Esophagus mucosa (tissue), 1 donor: ENCODE measurements at regions not wholly inside any gene's neighbourhood (a gene's known extent, or its start where the extent isn't known, plus 50 kb on each side); places are given as distances from the start of the nearest gene placed in this dataset.
A peak's percentile ranks its signal among the peaks of the same experiment; 100 is the strongest.

Experiments used
- ATAC-seq: fragments of 200-7000 bp; cut with Tn5 transposase; one replicate; pipeline ENCODE4 v1.9.1; 2020
- donor health status: DM: yes; HTN: yes; CAD: no.

DNA sequence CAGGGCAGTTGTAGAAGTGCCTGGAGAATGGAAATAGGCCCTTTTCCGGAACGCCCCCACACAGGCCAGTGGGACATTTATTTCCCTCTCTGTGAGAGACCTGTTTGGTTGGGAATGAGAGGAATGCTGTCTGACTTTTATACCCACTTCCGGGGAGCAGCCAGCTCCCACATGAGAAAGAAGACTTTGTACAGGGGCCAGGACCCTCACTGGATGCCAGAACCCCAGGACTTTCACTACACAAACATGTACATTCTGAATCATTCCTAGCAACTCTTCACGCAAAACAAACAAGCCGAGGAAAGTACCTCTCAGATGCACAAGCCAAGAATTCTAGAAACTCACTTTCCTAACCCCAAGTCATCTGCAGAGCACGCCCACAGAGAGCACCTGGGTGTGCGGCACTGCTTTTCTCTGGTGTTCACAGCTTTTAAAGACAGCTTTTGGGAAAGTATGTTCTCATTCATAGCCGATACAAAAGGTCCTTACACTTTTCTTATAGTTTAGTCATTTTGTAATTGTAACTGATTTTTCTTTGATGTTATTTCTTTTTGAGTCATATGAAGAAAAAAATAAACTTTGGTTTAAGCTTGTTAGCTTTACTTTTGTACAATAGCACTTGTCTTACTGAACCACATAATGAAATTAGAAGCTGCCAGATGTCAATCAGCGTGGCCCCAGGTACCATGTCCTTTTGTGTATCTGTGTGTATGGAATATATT lies 856.1 kb upstream of the ID2 start:
- ATAC-seq, result no peak

DNA sequence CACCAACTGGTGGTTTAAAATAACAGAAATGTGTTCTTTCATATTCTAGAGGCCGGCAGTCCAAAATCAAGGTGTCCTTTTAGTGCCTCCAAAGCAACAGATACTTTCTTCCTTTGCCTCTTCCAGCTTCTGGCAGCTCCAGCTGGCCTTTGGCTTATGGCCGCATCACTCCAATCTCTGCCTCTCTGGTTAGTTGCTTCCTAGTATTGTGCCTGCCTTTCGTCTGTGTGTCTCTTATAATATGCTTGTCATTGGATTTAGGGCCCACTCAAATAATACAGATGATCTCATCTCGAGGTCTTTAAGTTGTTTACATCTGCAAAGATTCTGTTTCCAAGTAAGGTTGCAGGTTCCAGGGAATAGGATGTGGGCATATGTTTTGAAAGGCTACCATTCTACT lies 855.2 kb upstream of the ID2 start:
- no peak for ATAC-seq

DNA sequence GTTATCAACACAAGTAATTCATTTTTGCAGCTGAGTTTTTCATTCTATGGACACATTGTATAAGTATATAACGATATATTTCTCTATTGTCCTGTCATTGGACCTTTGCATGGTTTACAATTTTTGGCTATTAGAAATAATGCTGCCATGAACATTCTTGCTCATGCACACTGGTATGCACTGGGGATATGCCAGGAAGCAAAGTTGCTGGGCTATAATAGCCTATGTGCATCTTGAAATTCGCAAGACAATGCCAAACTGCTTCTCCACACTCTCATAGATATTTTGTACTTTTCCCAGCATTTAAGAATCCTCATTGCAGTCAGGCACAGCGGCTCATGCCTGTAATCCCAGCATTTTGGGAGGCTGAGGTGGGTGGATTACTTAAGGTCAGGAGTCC lies 852.6 kb upstream of the ID2 start:
- no peak for ATAC-seq

DNA sequence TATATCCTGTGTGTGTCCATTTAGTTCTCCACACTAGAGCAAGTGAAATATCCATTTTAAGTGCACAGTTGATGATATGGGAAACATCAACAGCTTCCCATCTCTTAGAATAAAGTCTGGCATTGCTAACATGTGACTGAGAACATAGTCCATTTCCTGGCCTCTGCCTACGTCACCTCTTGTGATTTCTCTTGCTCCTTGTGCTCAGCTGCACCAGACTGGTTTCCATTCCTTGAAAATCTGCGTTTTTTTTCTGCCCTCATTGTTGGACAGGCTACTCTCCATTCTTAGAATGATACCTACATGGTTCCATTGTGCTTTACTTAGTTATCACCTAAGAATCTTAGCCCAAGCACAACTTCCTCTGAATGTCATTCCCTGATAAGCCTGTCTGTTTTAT lies 851.2 kb upstream of the ID2 start:
- no peak for ATAC-seq

DNA sequence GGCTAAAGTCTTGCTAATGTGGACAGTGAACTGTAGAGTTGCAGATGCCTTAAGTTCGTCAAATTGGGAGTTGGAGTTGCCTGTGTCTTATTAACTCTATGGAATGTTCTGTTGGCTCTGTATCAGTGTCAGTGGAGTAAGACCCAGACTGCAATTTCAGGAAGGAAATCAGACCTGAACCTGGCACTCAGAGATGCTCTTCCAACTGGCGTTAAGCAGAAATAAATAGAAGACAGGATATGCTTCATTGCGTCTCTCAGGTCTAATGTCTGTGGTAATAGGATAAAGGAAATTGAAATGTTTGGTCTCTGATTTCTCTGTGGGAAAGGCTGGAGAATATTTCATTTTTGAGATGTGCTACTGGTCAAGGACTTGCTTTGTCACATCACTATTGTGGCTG lies 846.7 kb upstream of the ID2 start:
- ATAC-seq, result no peak

DNA sequence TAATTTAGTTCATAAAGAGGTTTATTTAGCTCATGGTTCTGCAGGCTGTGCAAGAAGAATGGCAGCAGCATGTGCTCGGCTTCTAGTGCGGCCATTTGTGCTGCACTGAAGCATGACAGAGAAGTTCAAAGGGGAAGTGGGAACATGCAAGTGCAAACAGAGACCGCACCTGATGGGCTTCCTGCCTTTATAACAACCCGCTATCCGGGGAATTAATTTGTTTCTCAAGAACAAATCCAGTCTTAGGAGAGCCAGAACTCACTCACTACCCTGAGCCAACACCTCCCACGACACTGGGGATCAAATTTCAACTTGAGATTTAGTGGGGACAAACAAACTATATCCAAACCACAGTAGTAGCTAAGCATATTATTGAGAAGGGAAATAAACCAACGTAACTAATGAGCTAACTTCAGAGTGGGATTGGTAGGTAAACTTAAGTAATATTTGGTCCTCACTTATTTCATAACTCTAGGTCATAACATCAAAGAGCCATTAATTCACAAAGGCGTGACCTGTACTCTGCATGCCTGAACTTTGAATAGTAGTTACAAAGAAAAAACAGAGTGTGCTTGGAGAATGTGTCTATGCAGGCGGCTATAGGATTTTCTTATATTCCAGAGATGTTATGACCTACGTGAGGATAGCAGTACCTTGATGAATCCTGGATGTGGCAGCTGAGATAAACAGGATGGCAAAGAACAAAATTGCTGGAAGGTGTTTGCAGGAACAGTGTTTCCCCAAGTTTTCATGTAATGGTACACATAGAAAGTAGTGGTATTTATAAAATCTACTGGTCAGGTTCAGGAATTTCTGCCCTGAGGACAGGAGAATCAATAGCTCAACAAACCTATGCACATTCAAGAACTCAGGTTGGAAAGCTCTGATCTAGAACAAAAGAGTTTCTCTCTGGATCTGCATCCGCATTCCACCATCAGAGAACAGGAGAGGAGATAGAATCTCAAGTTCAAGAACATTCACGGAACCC lies 845.9 kb upstream of the ID2 start:
- peak; percentile 31 for ATAC-seq

- ATAC-seq, result no peak
Measured at GRCh38 chr2:7837237-7837760, 844.6 kb upstream of the ID2 start.

DNA sequence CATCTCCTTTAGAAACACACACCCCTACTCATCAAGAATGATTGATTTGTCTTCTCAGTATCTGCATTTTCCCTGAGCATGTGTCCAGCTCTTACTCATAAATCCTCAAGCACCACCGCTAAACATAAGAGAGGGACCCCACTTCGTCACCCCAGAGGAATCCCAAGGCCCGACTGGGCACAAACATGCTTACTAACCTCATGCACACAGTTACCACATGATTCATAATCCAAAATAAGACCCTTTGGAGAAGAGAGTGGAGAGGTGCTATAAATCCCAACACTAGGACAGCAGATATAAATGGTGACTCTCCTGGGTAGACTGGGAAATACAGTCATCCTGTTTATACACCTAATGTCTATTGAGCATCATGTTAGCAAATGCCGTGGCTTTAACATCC lies 843.2 kb upstream of the ID2 start:
- ATAC-seq, result no peak

DNA sequence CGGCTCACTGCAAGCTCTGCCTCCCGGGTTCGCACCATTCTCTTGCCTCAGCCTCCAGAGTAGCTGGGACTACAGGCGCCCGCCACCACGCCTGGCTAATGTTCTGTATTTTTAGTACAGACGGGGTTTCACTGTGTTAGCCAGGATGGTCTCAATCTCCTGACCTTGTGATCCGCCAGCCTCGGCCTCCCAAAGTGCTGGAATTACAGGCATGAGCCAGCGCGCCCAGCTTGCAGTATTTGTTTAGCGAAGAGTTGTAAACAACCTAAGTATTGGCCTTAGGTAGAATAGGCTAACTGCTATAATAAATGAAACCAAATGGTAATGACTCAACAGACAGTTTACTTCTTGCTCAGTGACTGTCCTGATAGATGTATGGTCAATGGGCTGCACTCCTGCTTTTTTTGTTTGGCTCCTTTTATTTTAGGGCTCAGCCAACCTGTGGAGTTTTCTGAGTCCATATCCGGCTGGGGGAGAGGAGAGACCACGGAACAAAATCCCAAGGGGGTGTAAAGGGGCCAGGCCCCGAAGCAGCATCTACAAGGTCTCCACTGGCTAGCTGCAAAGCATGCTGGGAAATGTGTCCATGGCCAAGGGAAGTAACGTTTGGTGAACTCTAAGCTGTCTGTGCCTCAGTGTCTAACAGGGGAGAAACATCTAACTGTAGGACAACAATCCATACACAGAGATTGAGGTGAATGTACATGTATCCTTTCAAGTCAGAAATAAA lies 841.0 kb upstream of the ID2 start:
- no peak for ATAC-seq

GRCh38 chr2:7841751-7842150 lies 840.1 kb upstream of the ID2 start:
- ATAC-seq, result no peak

DNA sequence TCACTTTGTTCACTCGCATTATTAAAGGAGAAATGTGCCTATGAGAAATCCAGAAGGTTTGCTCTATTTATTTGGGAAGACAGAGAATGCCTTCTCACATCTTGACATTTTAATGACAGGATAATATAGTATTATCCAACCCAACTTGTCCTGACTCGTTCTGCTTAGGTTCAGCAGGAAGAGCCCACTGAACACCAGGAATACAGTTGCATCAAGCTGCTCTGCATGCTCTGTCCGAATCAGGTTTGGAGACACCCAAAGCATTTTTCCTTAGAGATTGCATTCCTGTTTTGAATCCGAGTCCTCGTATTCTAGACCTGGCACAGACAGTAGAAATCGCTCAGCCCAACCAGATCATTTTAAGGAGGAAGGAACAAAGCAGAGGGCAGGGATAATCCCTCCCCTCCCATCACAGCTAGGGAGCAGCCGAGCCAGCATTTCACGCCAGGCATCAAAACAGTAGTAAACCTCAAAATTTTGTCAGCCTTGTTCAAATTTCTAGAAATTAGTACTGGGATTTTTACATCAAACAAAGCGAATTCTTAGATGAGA lies 837.4 kb upstream of the ID2 start:
- ATAC-seq, result no peak

GRCh38 chr2:7845332-7845731 lies 836.5 kb upstream of the ID2 start:
- no peak for ATAC-seq

- no peak for ATAC-seq
Measured at GRCh38 chr2:7846607-7847006, 835.2 kb upstream of the ID2 start.

DNA sequence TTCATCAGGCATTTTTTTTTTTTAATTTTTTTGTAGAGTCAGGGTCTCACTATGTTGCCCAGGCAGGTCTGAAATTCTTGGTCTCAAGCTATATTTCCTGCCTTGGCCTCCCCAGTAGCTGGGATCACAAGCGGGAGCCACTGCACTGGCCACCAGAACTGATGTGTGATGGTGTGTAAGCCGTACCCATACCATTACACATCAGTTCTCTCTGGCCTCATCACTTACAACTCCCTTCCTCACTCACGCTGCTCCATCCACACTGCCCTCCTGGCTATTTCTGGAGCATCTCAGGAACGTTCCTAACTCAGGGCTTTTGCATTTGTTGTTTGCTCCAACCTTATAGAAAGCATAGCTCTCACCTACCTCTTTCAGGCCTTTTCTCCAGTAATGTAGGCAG lies 834.5 kb upstream of the ID2 start:
- no peak for ATAC-seq

DNA sequence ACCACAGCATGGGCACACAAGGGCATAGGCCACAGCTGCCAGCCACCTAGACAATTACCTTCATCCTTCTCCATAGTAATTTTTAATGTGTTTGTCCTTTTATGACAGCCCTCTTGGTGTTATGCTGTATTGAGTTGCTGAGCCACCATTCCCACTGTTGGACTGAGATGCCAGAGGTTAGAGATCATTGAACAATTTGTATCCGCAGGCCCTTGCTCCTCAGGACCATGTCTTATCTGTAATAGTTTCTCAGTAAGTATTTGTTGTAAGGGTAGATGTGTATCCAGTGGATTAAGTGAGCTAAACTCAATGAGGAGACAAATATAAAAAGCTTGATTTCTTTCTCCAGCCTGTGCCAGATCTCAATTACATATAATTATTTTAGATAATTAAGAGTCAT lies 832.8 kb upstream of the ID2 start:
- no peak for ATAC-seq

- no peak for ATAC-seq
Measured at GRCh38 chr2:7849531-7849930, 832.3 kb upstream of the ID2 start.

- no peak for ATAC-seq
Measured at GRCh38 chr2:7852546-7852945, 829.3 kb upstream of the ID2 start.

GRCh38 chr2:7857904-7858303 lies 824.0 kb upstream of the ID2 start:
- ATAC-seq, result peak; percentile 53

GRCh38 chr2:7858624-7859023 lies 823.2 kb upstream of the ID2 start:
- no peak for ATAC-seq

DNA sequence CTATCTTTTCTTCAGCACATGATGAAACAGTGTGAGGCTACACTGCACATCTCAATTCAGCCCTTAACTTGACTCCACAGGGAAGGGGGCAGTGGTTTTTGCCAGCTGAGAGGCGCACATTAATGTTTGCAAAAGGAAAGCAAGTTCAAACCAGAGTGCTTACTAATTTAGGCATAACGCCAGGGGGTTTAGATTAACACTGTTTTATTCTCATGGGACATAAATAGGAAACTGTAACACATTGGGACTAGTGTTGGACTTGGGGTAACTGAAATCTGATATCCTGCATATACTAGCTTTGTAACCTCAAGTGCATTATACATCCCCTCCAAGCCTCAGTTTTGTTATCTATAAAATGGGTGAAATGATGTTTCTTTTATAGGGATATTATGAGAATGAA lies 821.2 kb upstream of the ID2 start:
- ATAC-seq, result no peak

- ATAC-seq, result no peak
Measured at GRCh38 chr2:7861910-7862702, 819.8 kb upstream of the ID2 start.

DNA sequence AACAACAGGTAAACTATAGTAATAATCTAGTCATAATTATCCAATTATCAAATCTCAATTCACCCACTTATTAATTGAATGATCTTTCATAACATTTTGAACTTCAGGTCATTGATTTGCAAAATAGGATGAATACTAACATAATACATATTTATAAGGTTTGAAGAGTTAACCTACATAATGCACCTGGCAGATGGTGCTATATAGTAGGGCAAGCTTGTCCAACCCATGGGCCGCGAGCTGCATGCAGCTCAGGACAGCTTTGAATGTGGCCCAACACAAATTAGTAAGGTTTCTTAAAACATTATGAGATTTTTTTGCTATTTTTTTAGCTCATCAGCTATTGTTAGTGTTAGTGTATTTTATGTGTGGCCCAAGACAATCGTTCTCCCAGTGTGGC lies 815.8 kb upstream of the ID2 start:
- ATAC-seq, result no peak
